Upper lobe of left lung (tissue), 4 donors: ENCODE measurements at regions not wholly inside any gene's neighbourhood (a gene's known extent, or its start where the extent isn't known, plus 50 kb on each side); places are given as distances from the start of the nearest gene placed in this dataset.

ENCODE experiments used
- CTCF ChIP-seq, 6 experiments: fragments of 450-650 bp in 4 of 6; fragments of 200-600 bp in 2 of 6; sonication (generic) in 2 of 6; IDR thresholded peaks; one replicate each; pipeline ENCODE4 v1.5.1; 2016 to 2019; ENCODE audit warnings: antibody characterized with exemption in 6 of 6
- EP300 ChIP-seq, 4 donors: sonication (generic); formaldehyde crosslinking; IDR thresholded peaks; one replicate each; pipeline ENCODE4 v1.5.1; 2017; ENCODE audit warnings: antibody characterized with exemption in 4 of 4, control low read depth in 2 of 4
- POLR2A ChIP-seq, 4 donors: fragments of 450-650 bp; IDR thresholded peaks; one replicate each; pipeline ENCODE4 v1.5.1; 2016 to 2017; ENCODE audit warnings: antibody characterized with exemption in 4 of 4, mild to moderate bottlenecking in 2 of 4
- POLR2AphosphoS5 ChIP-seq, 2 donors: sonication (generic); formaldehyde crosslinking; IDR thresholded peaks; one replicate each; pipeline ENCODE4 v1.5.1; 2017; ENCODE audit warnings: antibody characterized with exemption in 2 of 2

- TF ChIP-seq CTCF (IDR thresholded peaks at IDR 0.05): peak; percentile 64 to 77 (median 73)
- no peak for TF ChIP-seq POLR2AphosphoS5 (IDR thresholded peaks at IDR 0.05)
- no peak for TF ChIP-seq EP300 (IDR thresholded peaks at IDR 0.05)
- no peak for TF ChIP-seq POLR2A (IDR thresholded peaks at IDR 0.05)
These were observed 170.3 kb upstream of the ZBED5 start for GRCh38 chr11:11028017-11028692.
